Activated naive CD8-positive, alpha-beta T cell (primary cell): ENCODE measurements at regions not wholly inside any gene's neighbourhood (a gene's known extent, or its start where the extent isn't known, plus 50 kb on each side); places are given as distances from the start of the nearest gene placed in this dataset.
"Not testable (repeated sequence)": the region's sequence is repeated elsewhere in the genome, so short reads cannot be mapped to it uniquely, and the experiment has no call there.

ENCODE experiments used
- H3K27ac Mint-ChIP-seq: one replicate; pipeline ENCODE4 v1.8.0; 2021; ENCODE audit warnings: mixed read lengths
- H3K27me3 Mint-ChIP-seq: one replicate; pipeline ENCODE4 v1.8.0; 2021; ENCODE audit warnings: mixed read lengths
- H3K36me3 Mint-ChIP-seq: one replicate; pipeline ENCODE4 v1.8.0; 2021; ENCODE audit warnings: mixed read lengths
- H3K4me1 Mint-ChIP-seq: one replicate; pipeline ENCODE4 v1.8.0; 2021; ENCODE audit warnings: low read depth, mixed read lengths
- H3K4me3 Mint-ChIP-seq: one replicate; pipeline ENCODE4 v1.8.0; 2021; ENCODE audit warnings: mild to moderate bottlenecking, mixed read lengths
- H3K9me3 Mint-ChIP-seq: one replicate; pipeline ENCODE4 v1.8.0; 2021; ENCODE audit warnings: low read depth, mixed read lengths

DNA sequence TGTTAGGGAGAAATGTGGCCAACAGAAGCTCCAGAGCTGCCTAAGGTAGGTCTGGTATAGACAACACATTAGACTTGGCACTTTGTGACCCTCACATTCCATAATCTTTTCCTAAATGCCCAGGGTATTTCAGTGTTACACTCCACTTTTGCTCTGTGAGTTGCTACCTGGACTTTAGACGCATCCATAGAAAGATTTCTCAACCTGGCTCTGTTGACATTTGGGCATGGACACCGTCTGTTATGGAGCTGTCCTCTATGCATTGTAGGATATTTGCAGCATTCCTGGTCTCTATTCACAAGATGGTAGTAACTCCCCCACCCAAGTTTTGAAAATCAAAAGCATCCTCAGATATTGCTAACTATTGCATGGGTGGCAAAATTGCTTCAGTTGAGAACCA is 136.5 kb upstream of the NETO1 start:
- Mint-ChIP-seq H3K36me3 (no peaks in the 10 kb centered on the region), H3K9me3 (no peaks in the 10 kb centered on the region), H3K4me1 (no peaks in the 10 kb centered on the region), H3K27me3 (no peaks in the 10 kb centered on the region), H3K27ac (no peak overlapping the region), H3K4me3 (no peak overlapping the region)

DNA sequence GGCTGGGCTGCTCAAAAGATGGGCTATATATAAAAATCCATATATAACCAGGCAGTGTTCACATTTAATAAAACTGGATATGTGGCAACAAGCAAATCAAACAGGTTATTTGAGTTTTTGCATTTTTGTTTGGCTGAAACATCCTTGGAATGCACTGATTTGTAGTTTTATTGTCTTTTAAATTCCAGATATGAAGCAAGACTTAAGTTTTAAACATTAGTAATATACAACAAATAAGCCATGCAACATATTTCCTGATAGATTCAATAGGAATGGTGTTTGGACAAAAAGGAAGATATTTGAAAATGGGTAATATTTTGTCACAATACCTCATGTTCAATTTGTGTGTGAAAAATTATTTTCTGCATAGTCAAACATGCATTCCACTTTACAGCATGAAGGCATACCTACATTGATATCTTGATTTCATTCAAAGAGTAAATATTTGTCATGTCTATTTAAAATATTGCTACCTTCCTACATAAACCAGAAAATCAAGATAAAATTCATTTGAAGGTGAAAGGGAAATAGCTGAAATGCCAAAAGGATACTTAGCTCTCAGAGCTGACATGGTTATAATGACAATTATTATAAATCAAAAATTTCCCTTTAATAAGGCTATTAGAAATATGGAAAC is 132.3 kb upstream of the NETO1 start:
- Mint-ChIP-seq H3K27me3 (no peaks in the 10 kb centered on the region), H3K4me1 (no peaks in the 10 kb centered on the region), H3K27ac (no peak overlapping the region), H3K9me3 (peaks cover 4% of the 10 kb centered on the region), H3K36me3 (no peaks in the 10 kb centered on the region), H3K4me3 (no peak overlapping the region)

DNA sequence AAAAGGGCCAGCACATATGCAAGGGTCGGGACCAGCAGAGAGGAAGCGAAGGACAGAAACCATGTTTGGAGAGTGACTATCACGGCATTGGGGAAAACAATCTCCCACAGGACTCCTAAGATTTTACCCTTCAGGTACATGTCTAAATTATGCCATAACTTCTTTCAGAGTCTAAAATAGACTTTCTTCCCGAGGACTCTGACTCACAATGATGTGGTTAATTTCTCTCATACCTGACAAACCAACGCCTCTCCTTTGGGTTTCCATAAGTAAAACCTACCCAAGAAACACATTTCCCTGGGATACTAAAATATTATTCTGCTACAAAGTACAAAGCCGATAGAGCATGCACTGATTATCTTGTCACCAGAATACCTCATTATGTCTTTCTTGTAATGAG is 127.8 kb upstream of the NETO1 start:
- H3K27me3 Mint-ChIP-seq: no peaks in the 10 kb centered on the region
- H3K27ac Mint-ChIP-seq: no peak overlapping the region
- H3K4me3 Mint-ChIP-seq: no peak overlapping the region
- H3K36me3 Mint-ChIP-seq: no peaks in the 10 kb centered on the region
- H3K4me1 Mint-ChIP-seq: no peaks in the 10 kb centered on the region
- peaks cover 8% of the 10 kb centered on the region for H3K9me3 Mint-ChIP-seq

DNA sequence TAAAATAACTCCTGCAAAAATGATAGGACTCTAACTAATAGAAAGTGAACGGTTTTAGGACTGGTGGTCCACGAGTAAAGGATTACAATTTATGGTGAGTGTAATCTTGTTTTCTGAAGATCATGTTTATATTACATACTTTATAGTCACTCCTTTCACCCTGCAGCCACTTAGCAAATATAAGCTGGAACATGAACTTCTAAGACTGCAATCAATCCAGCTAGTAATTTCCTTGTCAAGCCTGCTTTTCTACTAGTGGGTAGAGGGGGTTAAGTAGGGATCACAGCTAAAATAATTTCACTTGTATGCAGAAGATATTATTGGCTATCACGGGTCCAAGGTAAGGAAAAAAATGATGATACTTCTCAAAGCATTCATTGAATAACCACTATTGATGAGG is 125.5 kb upstream of the NETO1 start:
- Mint-ChIP-seq H3K36me3 (no peaks in the 10 kb centered on the region), H3K27ac (no peak overlapping the region), H3K4me3 (no peak overlapping the region), H3K9me3 (peaks cover 8% of the 10 kb centered on the region), H3K27me3 (no peaks in the 10 kb centered on the region), H3K4me1 (no peaks in the 10 kb centered on the region)

DNA sequence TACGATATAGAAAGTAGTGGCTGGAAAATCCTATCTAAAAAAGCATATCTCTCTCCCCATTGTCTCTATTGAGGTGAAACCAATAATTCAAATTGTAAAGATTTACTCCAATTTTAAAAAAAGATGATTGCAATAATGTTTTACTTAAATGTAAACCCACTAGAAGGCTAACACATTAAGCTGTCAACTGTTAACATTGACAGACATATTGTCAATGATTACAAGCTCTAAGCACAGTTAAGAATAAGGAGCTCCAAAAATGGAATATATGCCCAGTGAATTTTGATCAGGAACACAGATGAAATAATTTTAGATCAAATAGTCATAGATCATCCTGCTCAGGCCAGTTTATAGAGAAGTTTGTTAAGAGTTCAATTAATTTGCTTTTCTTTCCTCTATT is 123.6 kb upstream of the NETO1 start:
- no peak overlapping the region for H3K27ac Mint-ChIP-seq
- H3K4me1 Mint-ChIP-seq: no peaks in the 10 kb centered on the region
- H3K36me3 Mint-ChIP-seq: no peaks in the 10 kb centered on the region
- H3K9me3 Mint-ChIP-seq: peaks cover 9% of the 10 kb centered on the region
- H3K4me3 Mint-ChIP-seq: no peak overlapping the region
- H3K27me3 Mint-ChIP-seq: no peaks in the 10 kb centered on the region

DNA sequence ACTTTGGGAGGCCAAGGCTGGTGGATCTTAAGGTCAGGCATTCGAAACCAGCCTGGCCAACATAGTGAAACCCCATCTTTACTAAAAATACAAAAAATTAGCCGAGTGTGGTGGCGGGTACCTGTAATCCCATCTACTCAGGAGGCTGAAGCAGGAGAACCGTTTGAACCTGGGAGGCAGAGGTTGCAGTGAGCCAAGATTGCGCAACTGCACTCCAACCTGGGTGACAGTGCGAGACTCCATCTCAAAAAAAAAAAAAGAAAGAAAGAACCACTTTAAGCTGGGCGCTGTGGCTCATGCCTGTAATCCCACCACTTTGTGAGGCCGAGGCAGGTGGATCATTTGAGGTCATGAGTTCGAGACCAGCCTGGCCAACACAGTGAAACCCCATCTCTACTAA is 119.8 kb upstream of the NETO1 start:
- H3K4me1 Mint-ChIP-seq, H3K4me3 Mint-ChIP-seq, H3K9me3 Mint-ChIP-seq, H3K27me3 Mint-ChIP-seq, H3K27ac Mint-ChIP-seq, H3K36me3 Mint-ChIP-seq: not testable (repeated sequence)

DNA sequence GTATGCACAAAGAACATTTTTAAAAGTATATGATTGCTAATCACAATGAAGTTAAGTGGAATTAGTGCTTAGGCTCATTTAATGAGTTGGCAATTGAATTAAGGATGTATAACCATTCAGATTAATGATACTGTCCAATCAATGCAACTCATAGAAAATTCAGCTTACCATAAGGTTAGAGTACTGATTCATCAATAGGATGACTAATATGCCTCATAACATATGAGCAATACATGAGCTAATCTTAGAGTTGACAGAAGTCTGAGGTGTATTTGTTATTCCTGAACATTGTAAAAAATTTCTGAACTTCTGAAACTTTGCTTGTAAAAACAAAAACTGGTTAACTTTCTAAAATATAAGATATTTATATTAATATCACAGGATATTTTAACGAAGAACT is 118.3 kb upstream of the NETO1 start:
- H3K27me3 Mint-ChIP-seq: no peaks in the 10 kb centered on the region
- peaks cover 7% of the 10 kb centered on the region for H3K9me3 Mint-ChIP-seq
- H3K4me3 Mint-ChIP-seq: no peak overlapping the region
- H3K36me3 Mint-ChIP-seq: no peaks in the 10 kb centered on the region
- no peak overlapping the region for H3K27ac Mint-ChIP-seq
- H3K4me1 Mint-ChIP-seq: no peaks in the 10 kb centered on the region

DNA sequence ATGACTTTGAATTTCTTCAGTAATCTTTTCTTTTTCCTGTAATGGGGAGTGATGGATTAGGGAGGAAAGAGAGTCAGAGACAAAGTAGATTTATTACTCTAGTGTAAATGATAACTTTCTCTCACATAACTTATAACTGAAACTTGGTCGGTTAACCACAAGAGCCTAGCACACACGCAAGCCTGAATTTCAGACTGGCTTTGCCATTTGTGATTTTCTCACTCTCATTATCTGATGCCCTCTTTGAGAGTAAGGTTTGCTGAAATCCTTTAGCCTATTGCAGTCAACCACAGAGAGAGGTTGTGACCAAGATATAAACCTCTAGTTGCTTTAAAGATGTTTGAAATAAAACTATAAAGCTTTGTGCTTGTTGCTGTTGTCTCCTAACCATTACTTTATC is 117.9 kb upstream of the NETO1 start:
- Mint-ChIP-seq H3K4me3 (no peak overlapping the region), H3K27me3 (no peaks in the 10 kb centered on the region), H3K36me3 (no peaks in the 10 kb centered on the region), H3K27ac (no peak overlapping the region), H3K9me3 (peaks cover 7% of the 10 kb centered on the region), H3K4me1 (no peaks in the 10 kb centered on the region)

DNA sequence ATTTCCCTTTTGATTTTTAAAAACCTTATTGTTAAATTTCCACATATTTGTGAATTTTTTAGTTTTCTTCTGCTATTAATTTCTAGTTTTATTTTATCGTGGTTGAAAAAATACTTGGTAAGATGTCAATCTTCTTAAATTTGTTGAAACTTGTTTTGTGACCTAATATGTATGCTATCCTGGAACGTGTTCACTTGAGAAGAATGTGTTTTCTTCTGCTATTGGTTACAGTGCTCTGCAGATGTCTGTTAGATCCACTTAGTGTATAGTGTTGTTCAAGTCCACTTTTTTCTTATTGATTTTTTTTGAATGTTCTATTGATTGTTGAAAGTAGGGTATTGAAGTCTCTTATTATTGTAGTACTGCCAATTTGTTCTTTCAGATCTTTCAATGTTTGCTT is 116.5 kb upstream of the NETO1 start:
- Mint-ChIP-seq H3K9me3 (peaks cover 7% of the 10 kb centered on the region), H3K27me3 (no peaks in the 10 kb centered on the region), H3K27ac (no peak overlapping the region), H3K4me3 (no peak overlapping the region), H3K36me3 (no peaks in the 10 kb centered on the region), H3K4me1 (no peaks in the 10 kb centered on the region)

DNA sequence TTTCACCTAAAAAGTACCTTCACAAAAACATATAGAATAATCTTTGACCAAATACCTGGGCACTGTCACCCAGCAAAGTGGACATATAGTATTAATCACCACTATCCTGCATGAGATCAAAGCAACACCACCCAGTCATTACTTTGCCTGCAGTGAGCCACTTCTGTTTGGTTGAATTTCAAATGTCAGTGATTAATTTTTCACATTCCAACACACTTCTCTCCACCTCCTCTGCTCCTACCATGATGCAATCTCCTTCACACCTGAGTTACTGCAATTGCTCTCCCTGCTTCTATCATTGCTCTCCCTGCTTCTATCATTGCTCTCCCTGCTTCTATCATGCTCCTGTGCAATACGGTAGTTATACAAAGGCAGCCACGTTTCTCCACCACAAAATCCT is 106.1 kb upstream of the NETO1 start:
- Mint-ChIP-seq H3K4me1 (no peaks in the 10 kb centered on the region), H3K4me3 (no peak overlapping the region), H3K27ac (no peak overlapping the region), H3K36me3 (no peaks in the 10 kb centered on the region), H3K27me3 (no peaks in the 10 kb centered on the region), H3K9me3 (peaks cover 8% of the 10 kb centered on the region)

DNA sequence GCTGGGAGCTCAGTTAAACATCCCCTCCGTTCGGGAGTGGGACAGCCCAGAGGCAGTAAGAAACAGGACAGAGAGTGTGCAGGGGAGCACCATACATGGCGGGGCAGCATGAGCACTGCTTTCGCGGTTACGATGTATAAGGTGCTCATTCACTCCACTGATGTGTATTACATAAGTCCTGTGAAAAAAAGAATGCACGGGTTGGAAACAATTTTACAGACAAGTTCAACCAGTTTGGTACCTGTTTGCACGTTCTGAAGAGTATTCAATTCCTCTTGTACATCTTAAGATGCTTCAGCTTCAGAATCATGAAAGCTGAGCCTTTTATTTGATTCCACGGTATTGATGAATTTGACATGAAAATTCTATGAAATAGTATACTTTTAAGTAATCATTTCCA is 97.8 kb upstream of the NETO1 start:
- Mint-ChIP-seq H3K9me3 (peaks cover 3% of the 10 kb centered on the region), H3K4me1 (no peaks in the 10 kb centered on the region), H3K27ac (no peak overlapping the region), H3K27me3 (no peaks in the 10 kb centered on the region), H3K4me3 (no peak overlapping the region), H3K36me3 (no peaks in the 10 kb centered on the region)

DNA sequence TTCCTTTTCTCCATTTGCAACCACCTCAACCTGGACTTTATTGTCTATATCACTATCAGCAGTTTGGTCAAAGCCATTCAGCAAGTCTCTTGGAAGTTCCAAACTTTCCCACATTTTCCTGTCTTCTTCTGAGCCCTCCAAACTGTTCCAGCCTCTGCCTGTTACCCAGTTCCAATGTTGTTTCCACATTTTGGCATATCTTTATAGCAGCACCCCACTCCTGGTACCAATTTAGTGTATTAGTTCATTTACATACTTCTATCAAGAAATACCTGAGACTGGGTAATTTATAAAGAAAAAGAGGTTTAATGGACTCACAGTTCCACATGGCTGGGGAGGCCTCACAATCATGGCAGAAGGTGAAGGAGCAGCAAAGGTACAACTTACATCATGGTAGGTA is 90.4 kb upstream of the NETO1 start:
- not testable (repeated sequence) for H3K27me3 Mint-ChIP-seq, H3K4me3 Mint-ChIP-seq, H3K36me3 Mint-ChIP-seq, H3K27ac Mint-ChIP-seq, H3K4me1 Mint-ChIP-seq
- peaks cover 20% of the 10 kb centered on the region for H3K9me3 Mint-ChIP-seq

DNA sequence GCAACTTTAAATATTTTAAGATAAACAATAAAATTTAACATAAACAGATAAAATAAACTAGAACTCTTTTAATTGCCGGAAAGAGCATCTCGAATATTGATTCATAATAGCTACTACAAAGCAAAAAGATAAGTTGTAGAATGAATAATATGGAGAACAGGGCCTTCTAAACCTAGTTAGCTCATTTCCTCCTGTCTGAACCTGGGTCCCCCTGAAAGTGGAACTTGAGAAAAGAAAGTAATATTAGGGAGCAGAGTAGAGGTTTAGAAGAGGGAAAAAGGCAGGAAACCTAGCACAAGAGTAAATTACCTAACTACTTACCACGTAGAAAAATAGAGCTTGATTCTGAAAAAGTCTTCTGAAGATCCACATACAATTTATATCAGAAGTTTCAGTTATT is 80.7 kb upstream of the NETO1 start:
- peaks cover 6% of the 10 kb centered on the region for H3K9me3 Mint-ChIP-seq
- no peaks in the 10 kb centered on the region for H3K36me3 Mint-ChIP-seq
- no peaks in the 10 kb centered on the region for H3K4me1 Mint-ChIP-seq
- no peak overlapping the region for H3K4me3 Mint-ChIP-seq
- H3K27ac Mint-ChIP-seq: no peak overlapping the region
- peaks cover 1% of the 10 kb centered on the region for H3K27me3 Mint-ChIP-seq

DNA sequence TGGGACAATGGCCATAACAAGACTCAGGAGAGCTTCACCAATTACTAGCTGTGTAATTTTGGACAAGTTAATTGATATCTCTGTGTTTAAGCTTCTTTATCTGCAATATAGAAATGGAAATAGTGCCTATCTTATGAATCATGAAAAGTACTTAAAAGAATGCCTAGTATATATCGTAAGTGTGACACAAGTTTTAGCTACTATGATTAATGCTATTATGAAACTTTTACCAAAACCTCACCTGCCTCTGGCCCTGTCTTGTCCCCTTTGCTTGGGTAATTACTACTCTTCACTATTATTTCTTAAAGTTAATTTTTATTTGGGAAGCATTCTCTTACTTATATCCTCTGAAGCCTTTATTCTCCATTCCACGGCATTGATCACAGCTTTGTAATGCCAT is 75.0 kb upstream of the NETO1 start:
- no peaks in the 10 kb centered on the region for H3K4me1 Mint-ChIP-seq
- no peaks in the 10 kb centered on the region for H3K36me3 Mint-ChIP-seq

DNA sequence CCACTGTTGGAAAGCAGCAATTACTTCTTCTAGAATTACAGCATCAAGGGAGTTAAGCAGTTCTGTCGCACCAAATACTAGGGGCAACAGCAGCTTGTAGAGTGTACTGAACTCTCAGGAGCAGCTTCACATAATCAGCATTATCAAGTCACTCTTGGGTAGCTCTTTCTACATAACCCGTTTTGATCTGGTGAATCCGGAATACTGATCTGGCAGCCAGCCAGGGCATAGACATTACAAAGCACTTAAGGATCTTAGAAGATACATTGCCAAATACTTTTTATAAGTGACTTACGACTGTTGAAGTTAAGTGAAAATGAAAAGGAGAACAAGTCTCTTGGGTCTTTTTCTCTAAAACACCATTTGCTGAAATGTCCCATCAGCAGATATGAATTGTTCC is 73.2 kb upstream of the NETO1 start:
- H3K4me3 Mint-ChIP-seq: no peak overlapping the region
- H3K36me3 Mint-ChIP-seq: no peaks in the 10 kb centered on the region
- H3K27me3 Mint-ChIP-seq: no peaks in the 10 kb centered on the region
- no peaks in the 10 kb centered on the region for H3K9me3 Mint-ChIP-seq
- no peak overlapping the region for H3K27ac Mint-ChIP-seq
- H3K4me1 Mint-ChIP-seq: no peaks in the 10 kb centered on the region

More for the DNA sequence above, 75.0 kb upstream of the NETO1 start:
- H3K9me3 Mint-ChIP-seq: no peaks in the 10 kb centered on the region
- no peak overlapping the region for H3K4me3 Mint-ChIP-seq
- H3K27ac Mint-ChIP-seq: no peak overlapping the region
- H3K27me3 Mint-ChIP-seq: no peaks in the 10 kb centered on the region

DNA sequence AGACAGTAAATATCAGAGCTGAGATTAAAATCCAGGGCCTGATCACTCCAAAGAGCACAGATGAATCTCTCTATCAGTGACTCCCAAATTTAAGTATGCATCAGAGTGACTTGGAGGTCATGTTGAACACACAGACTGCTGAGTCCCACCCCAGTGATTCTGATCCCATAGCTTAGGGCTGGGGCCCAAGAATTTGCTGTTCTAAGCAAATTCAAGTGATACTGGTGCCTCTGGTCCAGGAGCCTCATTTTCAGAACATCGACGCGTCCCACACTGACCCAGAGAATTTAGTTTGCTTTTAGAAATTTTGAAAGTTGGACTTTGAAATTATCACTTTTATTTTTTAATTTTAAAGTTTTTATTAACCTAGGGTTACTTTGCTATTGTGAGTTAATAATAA is 72.7 kb upstream of the NETO1 start:
- H3K9me3 Mint-ChIP-seq: no peaks in the 10 kb centered on the region
- H3K4me1 Mint-ChIP-seq: no peaks in the 10 kb centered on the region
- H3K27me3 Mint-ChIP-seq: no peaks in the 10 kb centered on the region
- no peaks in the 10 kb centered on the region for H3K36me3 Mint-ChIP-seq
- H3K27ac Mint-ChIP-seq: no peak overlapping the region
- no peak overlapping the region for H3K4me3 Mint-ChIP-seq
